ENCODE measurements at regions not wholly inside any gene's neighbourhood (a gene's known extent, or its start where the extent isn't known, plus 50 kb on each side); places are given as distances from the start of the nearest gene placed in this dataset.
"Not testable (repeated sequence)": the region's sequence is repeated elsewhere in the genome, so short reads cannot be mapped to it uniquely, and the experiment has no call there.

DNA sequence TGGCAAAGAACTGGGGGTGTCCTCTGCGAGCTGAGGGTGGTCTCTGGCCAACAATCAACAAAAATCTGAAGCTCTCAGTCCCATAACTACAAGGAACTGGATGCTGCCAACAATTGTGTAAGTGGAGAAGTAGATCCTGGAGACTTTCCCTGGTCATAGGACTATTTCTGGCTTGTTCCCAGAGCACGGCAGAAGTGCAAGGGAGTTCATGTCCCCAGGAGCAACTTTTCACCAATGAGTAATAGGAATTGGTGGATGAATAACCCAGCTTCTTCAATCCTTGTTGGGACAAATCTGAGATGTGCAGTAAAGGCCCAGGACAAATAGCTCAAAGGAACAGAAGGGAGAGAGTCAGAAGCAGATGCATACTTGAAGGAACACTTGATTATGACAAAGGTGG lies 95.5 kb downstream of the QRSL1 start:
- H3K4me3 ChIP-seq (replicated peaks in 1 of 2; ENCODE audit: low read depth in 2 of 2, low read length in 2 of 2): no peak overlapping the region
- TF ChIP-seq, protein P1, sequence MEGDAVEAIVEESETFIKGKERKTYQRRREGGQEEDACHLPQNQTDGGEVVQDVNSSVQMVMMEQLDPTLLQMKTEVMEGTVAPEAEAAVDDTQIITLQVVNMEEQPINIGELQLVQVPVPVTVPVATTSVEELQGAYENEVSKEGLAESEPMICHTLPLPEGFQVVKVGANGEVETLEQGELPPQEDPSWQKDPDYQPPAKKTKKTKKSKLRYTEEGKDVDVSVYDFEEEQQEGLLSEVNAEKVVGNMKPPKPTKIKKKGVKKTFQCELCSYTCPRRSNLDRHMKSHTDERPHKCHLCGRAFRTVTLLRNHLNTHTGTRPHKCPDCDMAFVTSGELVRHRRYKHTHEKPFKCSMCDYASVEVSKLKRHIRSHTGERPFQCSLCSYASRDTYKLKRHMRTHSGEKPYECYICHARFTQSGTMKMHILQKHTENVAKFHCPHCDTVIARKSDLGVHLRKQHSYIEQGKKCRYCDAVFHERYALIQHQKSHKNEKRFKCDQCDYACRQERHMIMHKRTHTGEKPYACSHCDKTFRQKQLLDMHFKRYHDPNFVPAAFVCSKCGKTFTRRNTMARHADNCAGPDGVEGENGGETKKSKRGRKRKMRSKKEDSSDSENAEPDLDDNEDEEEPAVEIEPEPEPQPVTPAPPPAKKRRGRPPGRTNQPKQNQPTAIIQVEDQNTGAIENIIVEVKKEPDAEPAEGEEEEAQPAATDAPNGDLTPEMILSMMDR (IDR thresholded peaks at IDR 0.05; ENCODE audit: low read depth, low read length): no peak
- peak in 1 of 2 donors; percentile 5 for DNase-seq (ENCODE audit: low read depth in 2 of 2)

DNA sequence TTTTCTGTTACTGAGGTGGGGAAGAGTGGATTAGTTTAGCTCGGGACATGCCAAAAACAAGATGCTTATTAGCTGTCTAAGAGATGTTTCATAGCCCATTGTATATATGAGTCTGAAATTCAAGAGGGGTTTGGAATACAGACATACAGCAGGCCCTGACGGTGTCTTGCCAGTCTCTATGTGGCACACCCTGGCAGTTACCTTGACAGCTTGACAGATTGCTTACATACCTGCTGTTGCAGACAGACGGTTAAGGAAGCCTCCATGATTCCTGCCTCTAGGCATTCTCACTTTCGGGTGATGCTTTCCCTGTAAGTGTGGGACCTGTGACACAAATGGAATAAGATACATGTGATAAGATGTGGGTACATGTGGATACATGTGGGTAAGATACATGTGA lies 95.0 kb downstream of the QRSL1 start:
- H3K4me3 ChIP-seq (replicated peaks in 1 of 2; ENCODE audit: low read depth in 2 of 2, low read length in 2 of 2): no peak overlapping the region
- no peak for DNase-seq (ENCODE audit: low read depth in 2 of 2)
- TF ChIP-seq, protein P1 (IDR thresholded peaks at IDR 0.05; ENCODE audit: low read depth, low read length): no peak

DNA sequence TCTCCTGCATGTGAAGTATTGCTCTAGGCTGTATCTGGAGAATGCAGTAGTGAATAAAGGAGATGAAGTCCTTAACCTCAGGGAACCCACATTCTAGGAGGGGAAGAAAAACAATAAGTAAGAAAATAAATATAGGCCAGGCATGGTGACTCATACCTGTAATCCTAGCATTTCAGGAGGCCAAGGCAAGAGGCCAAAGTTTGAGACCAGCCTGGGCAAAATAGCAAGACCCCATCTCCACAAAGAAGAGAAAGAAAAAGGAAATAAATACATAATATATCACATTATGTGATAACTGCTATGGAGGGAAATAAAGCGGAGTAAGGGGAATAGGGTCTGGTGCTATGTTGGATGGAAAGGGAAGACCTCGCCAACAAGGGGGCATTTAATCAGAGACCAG lies 94.0 kb downstream of the QRSL1 start:
- DNase-seq (ENCODE audit: low read depth in 2 of 2); H3K4me3 ChIP-seq (replicated peaks in 1 of 2; ENCODE audit: low read depth in 2 of 2, low read length in 2 of 2): not testable (repeated sequence)

DNA sequence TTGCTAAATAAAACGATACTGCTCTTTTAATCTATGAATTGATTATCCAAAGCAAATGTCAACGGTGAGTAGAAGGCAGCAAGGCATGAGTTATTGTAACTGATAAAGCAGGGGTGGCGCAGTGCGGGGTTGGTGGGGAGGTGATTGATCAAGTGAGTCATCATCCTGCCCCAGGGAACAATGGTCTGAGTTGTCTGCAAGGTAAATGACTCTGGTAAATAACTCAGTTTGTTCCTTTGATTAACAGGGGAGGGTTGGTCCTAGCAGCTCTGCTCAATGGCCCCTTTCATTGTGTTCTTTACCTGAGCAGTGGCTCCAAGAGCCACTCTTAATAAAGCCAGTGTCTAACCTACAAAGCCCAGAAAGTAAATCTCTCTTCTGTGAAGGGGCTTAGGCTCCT lies 91.8 kb downstream of the QRSL1 start:
- not testable (repeated sequence) for H3K4me3 ChIP-seq (replicated peaks in 1 of 2; ENCODE audit: low read depth in 2 of 2, low read length in 2 of 2)

More for the DNA sequence above, 91.8 kb downstream of the QRSL1 start:
- DNase-seq (ENCODE audit: low read depth in 2 of 2): not testable (repeated sequence)

Data from cardiac fibroblast (primary cell).